IMR-90 (cell line): ENCODE measurements at regions not wholly inside any gene's neighbourhood (a gene's known extent, or its start where the extent isn't known, plus 50 kb on each side); places are given as distances from the start of the nearest gene placed in this dataset.

Experiments
- ATAC-seq: fragments of 200-7000 bp; cut with Tn5 transposase; 2 replicates; pipeline ENCODE4 v1.9.1; 2020; ENCODE audit warnings: low read depth, mild to moderate bottlenecking, moderate library complexity
- BruUV-seq: library from RNA; stranded (reverse); fragments of 400-500 nt; replicated peaks from 2 replicates; lab custom pipeline; 2021; lab: Mats Ljungman, UMichigan
- CTCF ChIA-PET: fragments of 300-600 bp; formaldehyde crosslinking; extraction: SDS; loops from one replicate; lab custom pipeline; 2021; ENCODE audit warnings: antibody characterized with exemption; lab: Yijun Ruan, JAX
- POLR2A ChIA-PET: fragments of 300-600 bp; sonication (Branson Sonifier 250); formaldehyde crosslinking; loops from one replicate; lab custom pipeline; 2022; ENCODE audit warnings: antibody characterized with exemption; ENCODE audit not compliant: unreplicated experiment; lab: Charles Lee
- DNase-seq: peaks from one replicate; pipeline ENCODE4 v3.0.0; 2013
- H2AFZ ChIP-seq: replicated peaks from 2 replicates; pipeline ENCODE3; 2013; ENCODE audit warnings: low read length, mild to moderate bottlenecking; ENCODE audit not compliant: poor library complexity
- H2AK5ac ChIP-seq: 2 replicates; pipeline ENCODE4 v1.6.1; 2013; ENCODE audit warnings: low read depth, low read length, inconsistent platforms
- H2AK9ac ChIP-seq: replicated peaks from 2 replicates; pipeline ENCODE3; 2013; ENCODE audit warnings: mild to moderate bottlenecking, low read depth, low read length, moderate library complexity; ENCODE audit not compliant: poor library complexity
- H2BK120ac ChIP-seq: 2 replicates; pipeline ENCODE4 v1.6.1; 2013; ENCODE audit warnings: low read depth, low read length, inconsistent platforms
- H2BK15ac ChIP-seq: 3 replicates; pipeline ENCODE4 v1.6.1; 2013; ENCODE audit warnings: low read depth, low read length, inconsistent platforms
- H2BK20ac ChIP-seq: 2 replicates; pipeline ENCODE4 v1.6.1; 2013; ENCODE audit warnings: low read depth, mild to moderate bottlenecking, inconsistent platforms, low read length, moderate library complexity
- H2BK5ac ChIP-seq: 2 replicates; pipeline ENCODE4 v1.6.1; 2013; ENCODE audit warnings: mild to moderate bottlenecking, low read depth, low read length, inconsistent platforms; ENCODE audit not compliant: poor library complexity, severe bottlenecking
- H3K14ac ChIP-seq: replicated peaks from 2 replicates; pipeline ENCODE4 v1.6.1; 2013; ENCODE audit warnings: low read depth, low read length, inconsistent platforms
- H3K18ac ChIP-seq: 2 replicates; pipeline ENCODE4 v1.6.1; 2013; ENCODE audit warnings: low read depth, low read length, control low read depth
- H3K23ac ChIP-seq: 2 replicates; pipeline ENCODE4 v1.6.1; 2013; ENCODE audit warnings: low read depth, low read length, inconsistent platforms
- H3K27ac ChIP-seq: 2 replicates; pipeline ENCODE4 v1.5.1; 2013; ENCODE audit warnings: mild to moderate bottlenecking, control low read depth, low read length; ENCODE audit not compliant: insufficient read depth
- H3K27me3 ChIP-seq: 2 replicates; pipeline ENCODE4 v1.6.1; 2013; ENCODE audit warnings: low read length; ENCODE audit not compliant: control insufficient read depth, insufficient read depth
- H3K36me3 ChIP-seq: 2 replicates; pipeline ENCODE4 v1.6.1; 2013; ENCODE audit warnings: low read length, mixed read lengths; ENCODE audit not compliant: control insufficient read depth, insufficient read depth
- H3K4ac ChIP-seq: 2 replicates; pipeline ENCODE4 v1.6.1; 2013; ENCODE audit warnings: low read depth, low read length, inconsistent platforms
- H3K4me1 ChIP-seq: 2 replicates; pipeline ENCODE4 v1.6.1; 2013; ENCODE audit warnings: low read length, mixed read lengths; ENCODE audit not compliant: control insufficient read depth, insufficient read depth
- H3K4me2 ChIP-seq: 2 replicates; pipeline ENCODE4 v1.6.1; 2013; ENCODE audit warnings: low read depth, mild to moderate bottlenecking, control low read depth, low read length, moderate library complexity
- H3K4me3 ChIP-seq: 2 replicates; pipeline ENCODE4 v1.5.1; 2013; ENCODE audit warnings: low read depth, mild to moderate bottlenecking, control low read depth, low read length, moderate library complexity; ENCODE audit not compliant: insufficient read depth
- H3K56ac ChIP-seq: 2 replicates; pipeline ENCODE4 v1.6.1; 2013; ENCODE audit warnings: low read length, inconsistent platforms; ENCODE audit not compliant: insufficient read depth; ENCODE audit errors: extremely low read depth
- H3K79me1 ChIP-seq, 2 experiments: 2 replicates each; pipeline ENCODE4 v1.6.1; 2013; ENCODE audit warnings: low read length in 2 of 2, inconsistent platforms in 1 of 2, low read depth in 1 of 2
- H3K9ac ChIP-seq: 2 replicates; pipeline ENCODE4 v1.6.1; 2013; ENCODE audit warnings: low read depth, low read length, control low read depth
- H3K9me1 ChIP-seq: 2 replicates; pipeline ENCODE4 v1.6.1; 2013; ENCODE audit warnings: low read length, inconsistent platforms; ENCODE audit not compliant: insufficient read depth
- H3K9me3 ChIP-seq: 2 replicates; pipeline ENCODE4 v1.6.1; 2013; ENCODE audit warnings: low read length; ENCODE audit not compliant: control insufficient read depth, insufficient read depth
- H4K20me1 ChIP-seq: 2 replicates; pipeline ENCODE4 v1.6.1; 2013; ENCODE audit warnings: low read length, inconsistent platforms; ENCODE audit not compliant: insufficient read depth
- H4K5ac ChIP-seq: 2 replicates; pipeline ENCODE4 v1.6.1; 2013; ENCODE audit warnings: mild to moderate bottlenecking, low read depth, low read length, control low read depth
- H4K8ac ChIP-seq, 2 experiments: 2 replicates each; pipeline ENCODE4 v1.6.1; 2013; ENCODE audit warnings: low read depth in 2 of 2, low read length in 2 of 2, control low read depth in 1 of 2, inconsistent platforms in 1 of 2
- H4K91ac ChIP-seq: 2 replicates; pipeline ENCODE4 v1.6.1; 2013; ENCODE audit warnings: low read depth, low read length, inconsistent platforms; ENCODE audit not compliant: insufficient read depth
- BHLHE40 ChIP-seq: fragments of 150-350 bp; IDR thresholded peaks from 2 replicates; pipeline ENCODE4 v1.6.1; 2016; ENCODE audit warnings: mild to moderate bottlenecking, low read depth, low read length
- CEBPB ChIP-seq: IDR thresholded peaks from 2 replicates; pipeline ENCODE4 v1.6.1; 2012; ENCODE audit warnings: low read depth, low read length, improper control_type of control experiment
- CHD1 ChIP-seq: IDR thresholded peaks from 2 replicates; pipeline ENCODE4 v1.6.1; 2012; ENCODE audit warnings: low read depth, low read length, improper control_type of control experiment
- FOS ChIP-seq: fragments of 150-350 bp; IDR thresholded peaks from 2 replicates; pipeline ENCODE4 v1.6.1; 2016; ENCODE audit warnings: low read depth, low read length
- MAZ ChIP-seq: IDR thresholded peaks from 2 replicates; pipeline ENCODE4 v1.6.1; 2012; ENCODE audit warnings: low read depth, mild to moderate bottlenecking, low read length, improper control_type of control experiment, moderate library complexity, borderline replicate concordance
- RCOR1 ChIP-seq: IDR thresholded peaks from 2 replicates; pipeline ENCODE4 v1.6.1; 2012; ENCODE audit warnings: mild to moderate bottlenecking, low read length, improper control_type of control experiment; ENCODE audit not compliant: insufficient replicate concordance
- RFX5 ChIP-seq: IDR thresholded peaks from 2 replicates; pipeline ENCODE4 v1.8.0; 2012; ENCODE audit warnings: low read depth, mild to moderate bottlenecking, low read length, moderate library complexity
- SMC3 ChIP-seq: fragments of 150-350 bp; IDR thresholded peaks from 2 replicates; pipeline ENCODE4 v1.6.1; 2016; ENCODE audit warnings: low read depth, mild to moderate bottlenecking, antibody characterized with exemption, low read length, moderate library complexity
- WGBS, 2 experiments: methylation state at CpG; one replicate each; pipeline versions ENCODE4 v1.1.5 to v1.1.7; 2013; ENCODE audit warnings: missing lambda C conversion rate in 2 of 2; ENCODE audit not compliant: insufficient read length in 1 of 2; ENCODE audit errors: extremely low coverage in 2 of 2; 5-methylcytosine and 5-hydroxymethylcytosine counted together
- dilution Hi-C: fragments of 300-500 bp; cut with HindIII; formaldehyde crosslinking; loops from one replicate; pipeline ENCODE4 v1.14.3; 2018; ENCODE audit warnings: low sequenced_read_pairs; ENCODE audit not compliant: unreplicated experiment
- in situ Hi-C: fragments of 300-500 bp; cut with MboI; formaldehyde crosslinking; loops from 3 replicates; pipeline ENCODE4 v1.14.3; 2019; ENCODE audit warnings: low sequenced_read_pairs, inconsistent platforms, mixed read lengths
- intact Hi-C: fragments of 100-400 bp; cut with micrococcal nuclease; formaldehyde crosslinking; loops from 2 replicates; pipeline ENCODE4 v1.10.0; 2022

GRCh38 chr2:43070030-43070429, 156.4 kb downstream of the ZFP36L2 start:
- H3K4me3 ChIP-seq = no peak overlapping the region
- no peak overlapping the region for H3K18ac ChIP-seq
- H3K9ac ChIP-seq = no peak overlapping the region
- DNase-seq (no peak), ATAC-seq (no peak)
- ChIA-PET CTCF (interaction anchor here (0.6 kb wide), 1 partner anchor 60 kb away, joined by 3 read pairs; no protein-coding TSS in a partner anchor), POLR2A (no interaction called here)
- H3K4ac ChIP-seq = peak overlapping the region; percentile 41
- H3K9me3 ChIP-seq = no peaks in the 10 kb centered on the region
- no peak overlapping the region for H3K4me2 ChIP-seq
- H3K36me3 ChIP-seq = no peaks in the 10 kb centered on the region
- no peak overlapping the region for H3K56ac ChIP-seq
- H3K9me1 ChIP-seq = peaks cover 29% of the 10 kb centered on the region
- no peaks in the 10 kb centered on the region for H4K20me1 ChIP-seq
- no peak overlapping the region for H3K27ac ChIP-seq
- no peaks in the 10 kb centered on the region for H3K27me3 ChIP-seq
- H4K91ac ChIP-seq = 0 out of 2 replicates have a peak overlapping the region, but pooled peaks have one; percentile 28
- peaks cover 30% of the 10 kb centered on the region for H3K4me1 ChIP-seq
- intact Hi-C loops = no loop called here
- in situ Hi-C loops = loop anchor here (10.0 kb wide), 1 partner anchor 155 kb away; the partner anchor contains the start of gene ZFP36L2
- no peak overlapping the region for H2AK9ac ChIP-seq
- H4K5ac ChIP-seq = no peak overlapping the region
- peak overlapping the region; percentile 50; the same call in 1 of the 2 replicates for H2BK120ac ChIP-seq
- dilution Hi-C loops = no loop called here
- TF ChIP-seq RCOR1 = no peak
- TF ChIP-seq SMC3 = no peak
- TF ChIP-seq MAZ = no peak
- no peak for TF ChIP-seq CEBPB
- TF ChIP-seq BHLHE40 = no peak
- no peak for TF ChIP-seq CHD1
- no peak for TF ChIP-seq RFX5
- TF ChIP-seq FOS = no peak
- H4K8ac ChIP-seq = no peak overlapping the region; a peak in 1 of 4 replicates
- no peak overlapping the region for H3K23ac ChIP-seq
- 0 out of 3 replicates have a peak overlapping the region, but pooled peaks have one; percentile 40 for H2BK15ac ChIP-seq
- H3K79me1 ChIP-seq = peaks cover 0 to 14% of the 10 kb centered on the region in 2 experiments; a peak in 2 of 4 replicates
- H2AFZ ChIP-seq = peak overlapping the region; percentile 17
- no CpG with 5 or more reads among the region's 3 CpGs for WGBS, 2 experiments
- no peak overlapping the region; the same call in 1 of the 2 replicates for H3K14ac ChIP-seq
- BruUV-seq = no TSS peak
- H2BK5ac ChIP-seq = no peak overlapping the region
- H2BK20ac ChIP-seq = no peak overlapping the region
- peak overlapping the region; percentile 56 for H2AK5ac ChIP-seq
